T-helper 22 cell (primary cell): ENCODE measurements at regions not wholly inside any gene's neighbourhood (a gene's known extent, or its start where the extent isn't known, plus 50 kb on each side); places are given as distances from the start of the nearest gene placed in this dataset.
"Not testable (repeated sequence)": the region's sequence is repeated elsewhere in the genome, so short reads cannot be mapped to it uniquely, and the experiment has no call there.

ENCODE experiments used
- DNase-seq: peaks from one replicate; pipeline ENCODE4 v3.0.0-alpha.2; 2020; ENCODE audit warnings: low read depth

DNA sequence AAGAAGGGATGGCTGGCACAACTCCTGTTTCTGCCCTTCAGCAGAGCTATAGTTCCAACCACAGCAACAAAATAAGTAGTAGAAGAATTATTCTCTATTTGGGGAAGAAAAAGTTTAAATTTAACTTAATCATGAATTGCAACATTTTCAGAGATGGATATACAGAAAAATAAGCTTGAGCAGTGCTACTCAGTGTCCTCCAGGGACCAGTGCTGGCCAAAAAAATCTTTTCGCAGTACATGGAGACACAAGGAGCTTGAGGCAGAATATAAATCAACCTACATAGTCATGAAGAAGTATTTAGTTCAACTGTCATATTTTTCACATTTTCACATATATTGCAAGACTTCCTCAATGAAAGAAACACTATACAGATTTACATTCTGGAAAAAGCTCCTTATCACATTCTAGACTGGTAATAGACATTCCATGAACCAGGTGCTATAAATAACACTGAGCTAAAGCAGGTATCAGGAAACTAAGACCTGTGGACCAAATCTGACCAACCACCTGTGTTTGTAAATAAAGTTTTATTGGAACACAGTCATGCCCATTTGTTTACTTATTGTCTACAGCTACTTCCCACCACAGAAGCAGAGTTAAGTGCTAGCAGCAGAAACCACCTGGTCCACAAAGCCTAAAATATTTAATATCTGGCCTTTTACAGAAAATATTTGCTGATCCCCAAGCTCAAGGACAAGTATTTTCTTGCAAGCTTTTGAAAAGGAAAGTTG is 101.9 kb downstream of the RGS21 start:
- DNase-seq, result no peak

DNA sequence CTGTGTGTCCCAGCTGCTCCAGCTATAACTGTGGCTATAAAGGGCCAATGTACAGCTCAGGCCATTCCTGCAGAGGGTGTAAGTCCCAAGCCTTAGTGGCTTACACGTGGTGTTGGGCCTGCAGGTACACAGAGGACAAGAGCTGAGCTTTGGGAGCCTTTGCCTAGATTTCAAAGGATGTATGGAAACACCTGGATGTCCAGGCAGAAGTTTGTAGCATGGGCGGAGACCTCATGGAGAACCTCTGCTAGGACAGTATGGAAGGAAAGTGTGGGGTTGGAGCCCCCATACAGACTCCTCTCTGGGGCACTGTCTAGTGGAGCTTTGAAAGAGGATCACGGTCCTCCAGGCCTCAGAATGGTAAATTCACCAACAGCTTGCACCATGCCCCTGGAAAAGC is 113.9 kb downstream of the RGS21 start:
- DNase-seq, result no peak

DNA sequence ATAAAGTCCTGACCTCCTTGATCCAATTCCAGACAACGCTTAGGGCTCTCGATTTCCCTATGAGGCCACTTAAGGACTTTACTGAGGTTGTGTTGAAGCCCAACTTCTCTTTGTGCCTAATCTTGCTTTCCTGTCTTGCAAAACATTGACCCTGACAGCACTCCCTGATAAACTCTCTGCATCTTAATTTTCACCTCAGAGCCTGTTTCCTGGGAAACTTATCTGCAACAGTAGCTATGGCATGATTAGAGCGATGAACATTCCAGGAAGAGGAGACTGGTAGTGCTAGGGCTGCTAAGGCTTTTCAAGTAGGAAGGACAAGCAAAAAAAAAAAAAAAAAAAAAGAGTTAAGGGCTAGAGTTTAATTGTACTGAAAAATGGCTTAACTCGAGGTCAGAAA is 118.9 kb downstream of the RGS21 start:
- DNase-seq, result no peak

DNA sequence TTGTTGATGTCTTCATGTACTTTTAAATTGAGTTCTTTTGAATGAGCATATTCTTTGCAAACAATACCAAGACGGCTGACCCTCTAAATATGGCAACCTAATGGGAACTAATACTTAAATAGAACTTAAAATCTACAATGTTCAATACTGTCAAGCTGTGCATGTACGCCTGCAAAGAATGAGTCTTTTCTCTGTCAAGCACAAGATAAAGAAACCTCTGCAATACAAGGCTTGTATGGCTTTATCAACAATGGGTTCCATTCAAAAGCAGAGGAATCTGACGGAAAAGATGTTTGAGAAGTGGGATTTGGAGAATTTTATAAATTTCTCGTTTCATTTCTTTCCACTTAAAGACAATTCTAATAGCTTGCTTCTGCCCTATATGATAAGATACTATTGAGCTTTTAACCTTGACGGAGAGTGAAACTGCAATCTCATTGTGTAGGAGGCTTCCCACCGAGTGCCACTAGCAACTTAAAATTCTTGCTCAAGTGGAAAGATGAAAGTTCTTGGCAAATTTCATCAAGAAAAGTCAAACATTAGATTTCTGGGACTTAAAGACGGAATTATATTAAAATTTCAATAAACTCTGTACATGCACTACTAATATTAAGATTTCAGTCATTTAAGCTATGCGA is 119.8 kb downstream of the RGS21 start:
- DNase-seq, result no peak

DNA sequence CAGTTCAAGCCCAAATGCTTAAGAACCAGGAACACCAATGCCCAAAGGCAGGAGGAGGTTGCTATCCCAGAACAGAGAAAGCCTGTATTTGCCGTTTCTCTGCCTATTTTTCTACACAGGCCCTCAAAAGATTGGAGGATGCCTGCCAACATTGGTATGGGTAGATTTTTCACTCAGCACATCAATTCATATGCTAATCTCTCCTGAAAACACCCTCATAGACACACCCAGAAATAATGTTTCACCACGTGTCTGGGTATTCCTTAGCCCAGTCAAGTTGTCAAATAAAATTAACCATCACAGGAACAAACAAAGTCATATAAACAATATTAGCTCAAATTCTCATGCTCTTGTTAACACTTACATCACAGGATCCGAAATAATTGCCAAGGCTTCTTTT is 121.9 kb downstream of the RGS21 start:
- no peak for DNase-seq

DNA sequence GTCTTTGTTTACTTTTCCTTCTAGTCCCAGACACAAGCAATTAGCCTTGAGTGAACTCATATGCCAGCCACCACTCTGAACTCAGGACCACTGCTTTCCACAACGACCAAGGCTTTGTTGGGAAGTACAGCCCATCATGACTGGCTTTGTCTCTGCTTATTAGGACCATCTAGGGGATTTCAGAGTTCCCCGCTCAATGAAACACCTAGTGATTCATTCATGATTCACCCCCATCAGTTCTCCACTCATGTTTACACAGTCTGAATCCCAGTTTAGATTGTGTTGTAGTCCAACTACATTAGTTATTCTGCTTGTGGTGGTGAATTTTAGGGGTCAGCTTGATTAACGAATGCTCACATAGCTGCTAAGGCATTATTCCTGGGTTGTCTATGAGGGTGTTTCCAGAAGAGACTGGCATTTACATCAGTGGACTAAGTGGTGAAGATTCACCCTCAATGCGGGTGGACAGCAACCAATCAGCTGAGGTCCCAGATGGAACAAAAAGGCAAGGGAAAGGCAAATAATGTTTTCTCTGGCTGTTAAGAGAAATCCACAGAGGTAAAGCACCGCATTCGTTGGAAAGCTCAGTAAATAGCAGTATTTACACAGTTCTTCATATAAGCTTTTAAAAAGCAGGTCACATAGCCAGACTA is 122.7 kb downstream of the RGS21 start:
- no peak for DNase-seq

DNA sequence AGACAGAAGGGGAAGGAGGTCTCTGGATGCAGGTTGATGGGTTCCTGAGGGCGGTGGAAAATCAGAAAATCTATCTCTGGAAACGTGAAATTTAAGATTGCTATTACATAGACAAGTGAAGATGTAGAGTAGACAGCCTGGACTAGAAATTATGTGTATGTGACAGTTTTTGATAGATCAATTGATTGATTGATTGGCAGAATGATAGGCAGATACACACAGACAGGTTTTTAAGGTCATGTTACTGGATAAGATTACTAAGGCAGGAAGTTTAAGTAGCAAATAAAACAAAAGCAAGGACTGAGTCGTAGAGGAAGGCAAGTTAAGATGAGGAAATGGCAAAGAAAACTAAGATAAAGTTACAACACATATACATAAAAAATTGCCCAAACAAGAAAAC is 124.7 kb downstream of the RGS21 start:
- no peak for DNase-seq

DNA sequence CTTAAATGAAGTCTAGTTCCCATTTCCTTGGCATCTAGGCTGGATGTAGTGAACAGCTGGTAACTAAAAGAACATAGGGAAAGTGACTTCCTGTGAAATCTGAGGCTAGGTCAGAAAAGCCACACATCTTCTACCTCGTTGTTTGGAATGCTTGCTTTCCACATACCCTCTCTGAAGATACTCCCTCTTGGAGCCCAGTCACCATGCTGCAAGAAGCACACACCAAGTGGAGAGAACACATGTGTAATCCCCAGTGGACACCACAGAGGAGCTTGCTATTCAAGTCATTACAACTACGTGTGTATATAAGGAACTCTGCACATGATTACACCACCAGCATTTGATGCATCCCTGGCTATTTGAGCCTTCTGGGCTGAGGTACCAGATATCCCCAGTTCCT is 125.9 kb downstream of the RGS21 start:
- no peak for DNase-seq

DNA sequence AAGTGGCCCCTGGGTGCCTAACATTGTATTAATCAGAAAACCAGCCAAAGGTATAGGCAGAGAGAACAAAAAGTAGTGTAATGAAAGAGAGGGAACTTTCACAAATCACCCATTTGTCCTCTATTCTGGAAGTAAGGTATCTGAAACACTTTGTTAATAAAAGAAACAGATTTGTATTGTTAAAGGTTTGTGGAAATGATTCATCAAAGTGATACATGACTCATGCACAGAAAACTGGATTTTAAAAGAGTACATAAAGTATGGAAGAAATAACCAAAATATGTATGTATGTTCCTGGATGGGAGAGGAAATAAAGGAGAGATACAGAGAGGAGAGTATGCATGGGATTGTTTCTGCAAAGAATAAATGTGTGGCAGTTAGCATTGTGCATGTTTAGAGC is 126.8 kb downstream of the RGS21 start:
- DNase-seq, result no peak

DNA sequence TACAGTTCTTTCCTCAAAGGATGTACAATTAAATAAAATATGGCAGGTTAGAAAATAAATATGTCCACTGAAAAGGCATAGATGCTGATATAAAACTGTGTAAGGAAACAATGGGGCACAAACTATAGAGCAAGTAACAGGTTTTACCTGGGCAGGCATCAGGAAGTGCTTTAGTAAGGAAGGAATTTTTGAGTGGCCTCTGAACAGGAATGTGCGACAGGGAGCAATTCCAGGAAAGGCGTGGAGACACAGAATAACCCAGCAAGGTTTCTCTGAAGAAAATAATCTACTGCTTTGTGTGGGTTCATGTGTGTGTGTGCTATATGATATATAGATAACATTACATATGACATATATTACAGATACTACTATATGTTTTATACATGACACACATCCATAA is 128.4 kb downstream of the RGS21 start:
- no peak for DNase-seq

DNA sequence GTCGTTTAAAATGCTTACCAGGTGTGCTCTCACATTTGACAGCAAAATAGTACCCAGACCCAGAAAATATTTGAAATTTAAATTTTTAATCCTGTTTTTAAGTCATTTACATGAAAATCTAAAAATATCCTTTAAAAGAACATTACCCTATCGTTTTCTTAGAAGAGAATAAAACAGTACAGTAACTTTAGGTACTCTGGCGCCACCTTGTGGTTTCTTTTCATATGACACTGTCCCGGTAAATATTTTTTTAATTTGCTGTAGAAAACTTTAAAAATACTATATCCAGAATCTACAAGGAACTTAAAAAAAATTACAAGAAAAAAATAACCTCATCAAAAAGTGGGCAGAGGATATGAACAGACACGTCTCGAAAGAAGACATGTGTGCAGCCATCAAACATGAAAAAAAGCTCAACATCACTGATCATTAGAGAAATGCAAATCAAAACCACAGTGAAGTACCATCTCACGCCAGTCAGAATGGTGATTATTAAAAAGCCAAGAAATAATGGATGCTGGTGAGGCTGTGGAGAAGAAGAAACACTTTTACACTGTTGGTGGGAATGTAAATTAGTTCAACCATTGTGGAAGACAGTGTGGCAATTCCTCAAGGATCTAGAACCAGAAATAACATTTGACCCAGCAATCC is 129.2 kb downstream of the RGS21 start:
- DNase-seq, result no peak

DNA sequence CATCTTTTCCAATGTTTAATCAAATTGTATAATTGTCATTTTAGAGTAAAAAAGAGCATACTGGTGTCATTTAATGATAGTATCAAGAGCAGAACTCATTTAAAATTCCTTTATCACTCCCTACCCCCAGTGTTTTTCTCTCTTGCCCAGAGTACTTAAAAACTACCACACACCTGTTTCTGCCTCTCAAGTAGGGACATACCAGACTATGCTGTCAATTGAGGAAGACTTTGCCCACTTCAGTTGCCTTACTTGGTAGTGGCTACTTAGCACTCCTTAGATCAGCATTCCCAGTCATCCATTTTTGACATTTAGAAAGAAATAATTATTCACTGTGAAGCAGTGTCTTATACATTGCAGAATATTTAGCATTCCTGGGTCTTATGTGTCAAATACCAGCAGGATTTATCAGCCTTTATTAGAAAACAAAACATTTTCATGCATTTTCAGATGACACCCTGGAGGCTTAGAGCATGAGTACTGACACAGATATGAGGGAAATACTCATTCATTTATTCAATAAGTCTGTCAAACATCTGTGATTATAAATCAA is 127.5 kb upstream of the RGS1 start:
- no peak for DNase-seq

DNA sequence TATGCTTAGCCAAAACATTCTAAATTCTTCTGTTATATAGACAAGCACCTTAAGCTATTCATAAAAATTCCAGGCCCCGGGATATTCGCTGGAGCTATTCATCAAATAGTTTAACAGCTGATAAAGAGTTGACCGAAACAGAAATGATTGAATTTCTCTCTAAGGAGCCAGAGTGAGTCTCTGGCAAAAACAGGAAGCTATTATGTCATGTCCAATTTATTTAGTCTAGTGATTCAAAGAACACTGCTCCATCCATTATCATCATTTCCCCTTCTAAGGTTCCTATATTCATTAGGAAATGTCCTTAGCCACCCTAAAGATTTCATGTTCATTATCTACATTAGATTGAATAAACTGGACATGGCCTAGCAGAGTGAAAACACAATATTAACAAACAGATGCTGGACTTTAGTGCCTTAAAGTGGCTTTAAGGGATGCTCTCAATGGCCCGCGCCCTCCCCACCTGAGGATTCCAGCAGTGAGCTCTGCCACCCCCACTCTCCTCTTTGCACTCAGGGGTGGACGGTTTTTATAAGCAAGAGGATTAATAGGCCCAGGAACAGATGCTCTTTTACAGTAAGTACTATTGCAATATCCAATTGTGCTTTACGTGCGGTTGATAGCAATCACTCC is 122.1 kb upstream of the RGS1 start:
- DNase-seq, result no peak

DNA sequence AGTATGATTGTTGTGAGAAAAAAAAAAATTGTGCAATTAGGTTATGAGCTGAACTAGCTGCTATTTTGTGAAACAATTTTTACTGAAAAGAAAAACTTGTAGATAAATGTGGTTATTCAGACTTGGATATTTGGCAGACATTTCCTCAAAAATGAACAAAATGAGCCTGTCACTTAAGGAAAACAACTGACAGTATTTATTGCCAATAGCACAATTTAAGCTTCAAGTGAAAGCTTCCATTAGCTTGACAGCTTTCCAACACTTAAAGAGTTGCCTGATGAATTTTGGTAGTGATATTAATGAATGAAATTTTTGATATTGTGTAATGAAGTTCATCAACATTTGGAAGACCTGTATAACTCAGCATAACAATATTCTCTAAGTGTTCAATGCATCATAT is 116.1 kb upstream of the RGS1 start:
- no peak for DNase-seq

DNA sequence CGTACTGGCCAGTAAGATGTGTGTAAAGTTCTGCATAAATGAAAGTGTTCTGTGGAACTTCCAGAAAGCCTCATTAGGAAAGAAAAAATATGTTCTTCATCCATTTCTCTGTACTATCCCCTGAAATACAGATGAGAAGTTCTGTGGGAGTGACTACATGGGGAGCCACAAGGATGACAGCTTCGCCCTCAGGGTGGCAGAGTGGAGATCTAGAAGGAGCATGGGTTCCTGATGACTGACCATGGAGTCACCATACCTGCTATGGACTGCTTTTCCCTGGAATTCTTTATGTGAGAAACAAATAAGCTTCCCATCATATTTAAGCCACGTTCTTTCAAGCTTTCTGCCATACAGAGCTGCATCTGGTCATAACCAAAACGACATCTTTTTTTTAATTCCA is 113.9 kb upstream of the RGS1 start:
- DNase-seq, result no peak

DNA sequence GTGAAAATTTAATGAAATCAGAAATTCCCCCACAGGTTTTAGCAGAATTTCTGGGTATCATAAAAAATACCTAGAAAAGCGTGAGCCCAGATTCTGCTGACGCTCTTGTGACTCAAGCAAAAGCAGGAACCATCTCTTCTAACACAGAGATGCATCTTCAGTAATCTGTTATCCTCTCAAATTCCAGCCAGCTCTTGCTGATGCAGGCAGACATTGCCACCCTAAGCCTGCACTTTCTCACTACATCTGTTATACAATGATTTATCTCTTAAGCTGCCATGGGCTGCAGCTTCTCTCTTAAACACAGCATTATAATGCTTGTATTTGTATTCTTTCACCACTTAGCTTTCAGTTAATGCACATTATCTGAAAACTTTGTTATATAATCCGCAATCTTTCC is 113.0 kb upstream of the RGS1 start:
- no peak for DNase-seq

DNA sequence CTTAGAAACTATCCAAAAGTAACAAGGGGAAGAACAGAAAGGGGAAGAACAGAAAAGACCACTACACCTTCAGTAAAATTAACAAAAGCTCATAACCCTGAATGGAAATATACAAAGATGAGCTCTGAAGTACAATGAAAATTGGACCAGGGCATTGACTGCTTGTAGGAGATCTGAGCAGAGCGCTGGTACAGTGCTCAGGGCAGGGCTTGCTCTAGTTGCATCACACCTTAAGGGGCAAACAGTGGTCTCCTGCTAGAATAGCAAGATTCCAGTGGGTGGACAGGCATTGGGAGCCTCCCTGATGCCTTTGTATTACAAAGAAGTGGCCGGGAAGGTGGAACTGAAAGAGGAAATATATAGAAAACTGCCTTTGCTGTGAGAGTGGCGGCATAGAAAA is 111.9 kb upstream of the RGS1 start:
- DNase-seq, result no peak

DNA sequence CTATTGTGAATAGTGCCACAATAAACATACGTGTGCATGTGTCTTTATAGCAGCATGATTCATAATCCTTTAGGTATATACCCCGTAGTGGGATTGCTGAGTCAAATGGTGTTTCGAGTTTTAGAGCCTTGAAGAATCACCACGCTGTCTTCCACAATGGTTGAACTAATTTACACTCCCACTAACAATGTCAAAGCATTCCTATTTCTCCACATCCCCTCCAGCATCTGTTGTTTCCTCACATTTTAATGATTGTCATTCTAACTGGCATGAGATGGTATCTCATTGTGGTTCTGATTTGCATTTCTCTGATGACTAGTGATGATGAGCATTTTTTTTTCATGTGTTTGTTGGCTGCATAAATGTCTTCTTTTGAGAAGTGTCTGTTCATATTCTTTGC is 110.4 kb upstream of the RGS1 start:
- DNase-seq, result not testable (repeated sequence)

DNA sequence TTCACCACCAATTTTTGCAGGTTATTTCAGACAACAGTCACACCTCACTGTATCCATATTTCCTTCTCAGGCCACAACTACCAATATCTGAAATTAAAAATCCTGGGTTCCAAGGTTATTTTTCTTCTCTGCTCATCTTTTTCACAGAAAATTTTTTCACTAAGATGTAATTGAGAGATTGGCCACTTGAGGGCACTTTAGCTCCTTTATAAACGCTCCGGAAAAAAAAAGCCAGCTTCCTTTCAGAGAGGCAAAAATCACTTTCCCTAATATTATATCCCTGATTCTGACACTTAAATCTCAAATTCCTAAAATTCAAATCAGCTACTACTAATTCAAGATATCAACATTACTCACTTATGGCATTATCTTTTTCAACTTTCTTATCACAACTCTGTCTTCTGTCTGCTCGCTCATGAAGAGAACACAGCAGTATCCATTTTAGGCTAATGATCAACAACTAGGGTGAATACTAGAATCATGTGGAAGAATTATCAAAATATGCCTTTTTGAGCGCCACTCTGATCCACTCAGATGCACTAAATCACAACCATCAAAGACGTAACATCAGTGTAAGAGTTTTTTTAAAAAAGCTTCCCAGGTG is 101.4 kb upstream of the RGS1 start:
- DNase-seq, result no peak

DNA sequence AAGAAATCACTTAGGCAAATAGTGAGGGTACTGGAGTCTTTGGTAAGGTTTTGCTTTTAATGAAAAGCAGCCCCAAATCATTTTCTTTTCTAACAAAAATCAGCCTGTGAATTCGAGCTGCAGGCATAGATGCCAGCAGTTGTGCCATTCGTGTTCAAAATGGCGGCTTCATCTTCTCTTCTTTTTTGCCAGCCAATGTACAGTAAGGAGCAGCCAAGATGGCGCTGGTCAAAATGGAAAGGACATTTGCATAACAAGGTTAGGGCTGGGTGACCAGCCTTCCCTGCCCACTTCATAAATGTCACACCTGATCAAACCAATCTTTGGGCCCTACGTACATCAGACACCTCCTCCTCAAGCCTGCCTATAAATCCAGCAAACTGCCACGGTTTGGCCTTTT is 100.2 kb upstream of the RGS1 start:
- no peak for DNase-seq

DNA sequence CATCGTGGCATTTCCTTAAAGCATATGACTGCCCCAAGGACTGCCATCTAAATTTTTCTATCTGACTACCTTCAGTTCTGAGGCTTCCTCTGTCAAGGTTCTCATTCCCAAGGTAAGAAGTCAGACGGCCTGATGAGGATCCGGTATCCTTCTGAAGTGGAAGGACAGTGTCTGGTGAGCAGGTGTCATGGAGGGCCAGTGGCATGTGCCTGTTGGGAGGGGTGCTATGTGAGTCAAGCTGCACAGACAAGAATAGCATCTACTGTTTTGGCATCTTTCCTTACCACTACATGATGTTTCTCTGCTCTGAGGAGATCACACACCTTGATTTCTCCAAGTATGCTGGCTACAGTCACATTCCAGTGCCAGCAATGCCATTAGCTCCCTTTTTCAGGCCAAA is 99.6 kb upstream of the RGS1 start:
- DNase-seq, result no peak

DNA sequence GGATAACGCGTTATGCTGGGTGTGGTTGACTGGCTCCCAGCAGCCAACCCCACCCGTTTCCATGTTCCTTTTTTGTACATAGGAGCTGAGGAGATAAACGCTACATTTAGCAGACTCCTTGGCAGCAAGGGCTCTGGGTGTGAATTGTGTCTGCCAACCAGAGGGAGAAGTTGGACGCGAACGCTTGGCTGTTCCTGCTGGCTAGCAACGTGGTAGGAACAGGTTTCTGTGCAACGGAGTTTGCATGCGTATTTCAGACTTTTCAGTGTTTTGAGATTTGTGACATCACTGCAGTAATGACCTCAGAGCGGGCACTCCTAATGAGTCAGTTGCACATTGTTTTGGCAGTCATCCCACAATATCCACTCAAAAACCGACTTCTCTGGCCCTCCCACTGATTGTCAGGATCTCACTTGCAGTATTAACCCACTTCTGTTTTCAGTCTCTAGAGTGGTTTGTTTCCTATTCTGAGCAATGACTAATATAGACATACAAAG is 98.7 kb upstream of the RGS1 start:
- DNase-seq, result no peak
